MM.1S (cell line): ENCODE measurements at regions not wholly inside any gene's neighbourhood (a gene's known extent, or its start where the extent isn't known, plus 50 kb on each side); places are given as distances from the start of the nearest gene placed in this dataset.

Experiments used
- EZH2 ChIP-seq: fragments of 300-600 bp; sonication (generic); optimal IDR thresholded peaks from 2 replicates; pipeline ENCODE3; 2017; ENCODE audit warnings: low read depth, mild to moderate bottlenecking, antibody characterized with exemption, low read length, mixed read lengths
- EZH2phosphoT487 ChIP-seq: fragments of 300-600 bp; sonication (generic); IDR thresholded peaks from 2 replicates; pipeline ENCODE4 v1.6.1; 2018; ENCODE audit warnings: antibody characterized with exemption, low read length
- TF ChIP-seq, protein P1 (sequence below): fragments of 300-600 bp; sonication (generic); IDR thresholded peaks from 2 replicates; pipeline ENCODE4 v1.5.1; 2016; ENCODE audit warnings: antibody characterized with exemption, low read length, mixed read lengths

DNA sequence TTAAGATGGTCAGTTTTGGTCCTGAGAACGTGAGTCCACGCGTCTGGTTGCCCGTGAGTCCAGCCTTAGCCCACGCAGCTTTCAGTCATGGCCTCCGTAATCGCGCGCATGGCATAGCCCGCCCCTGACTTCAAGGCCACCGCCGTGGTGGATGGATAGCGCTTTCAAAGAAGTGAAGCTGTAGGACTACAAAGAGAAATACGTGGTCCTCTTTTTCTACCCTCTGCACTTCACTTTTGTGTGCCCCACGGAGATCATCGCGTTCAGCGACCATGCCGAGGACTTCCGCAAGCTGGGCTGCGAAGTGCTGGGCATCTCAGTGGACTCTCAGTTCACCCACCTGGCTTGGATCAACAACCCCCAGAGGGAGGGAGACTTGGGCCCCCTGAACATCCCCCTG is 142.0 kb upstream of the MCHR2 start:
- TF ChIP-seq, protein P1, sequence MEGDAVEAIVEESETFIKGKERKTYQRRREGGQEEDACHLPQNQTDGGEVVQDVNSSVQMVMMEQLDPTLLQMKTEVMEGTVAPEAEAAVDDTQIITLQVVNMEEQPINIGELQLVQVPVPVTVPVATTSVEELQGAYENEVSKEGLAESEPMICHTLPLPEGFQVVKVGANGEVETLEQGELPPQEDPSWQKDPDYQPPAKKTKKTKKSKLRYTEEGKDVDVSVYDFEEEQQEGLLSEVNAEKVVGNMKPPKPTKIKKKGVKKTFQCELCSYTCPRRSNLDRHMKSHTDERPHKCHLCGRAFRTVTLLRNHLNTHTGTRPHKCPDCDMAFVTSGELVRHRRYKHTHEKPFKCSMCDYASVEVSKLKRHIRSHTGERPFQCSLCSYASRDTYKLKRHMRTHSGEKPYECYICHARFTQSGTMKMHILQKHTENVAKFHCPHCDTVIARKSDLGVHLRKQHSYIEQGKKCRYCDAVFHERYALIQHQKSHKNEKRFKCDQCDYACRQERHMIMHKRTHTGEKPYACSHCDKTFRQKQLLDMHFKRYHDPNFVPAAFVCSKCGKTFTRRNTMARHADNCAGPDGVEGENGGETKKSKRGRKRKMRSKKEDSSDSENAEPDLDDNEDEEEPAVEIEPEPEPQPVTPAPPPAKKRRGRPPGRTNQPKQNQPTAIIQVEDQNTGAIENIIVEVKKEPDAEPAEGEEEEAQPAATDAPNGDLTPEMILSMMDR: no peak
- TF ChIP-seq EZH2 (no peak), EZH2phosphoT487 (no peak)
